IMR-90 (cell line): ENCODE measurements at regions not wholly inside any gene's neighbourhood (a gene's known extent, or its start where the extent isn't known, plus 50 kb on each side); places are given as distances from the start of the nearest gene placed in this dataset.

Source experiments
- ATAC-seq: fragments of 200-7000 bp; cut with Tn5 transposase; 2 replicates; pipeline ENCODE4 v1.9.1; 2020; ENCODE audit warnings: low read depth, mild to moderate bottlenecking, moderate library complexity
- BruUV-seq: library from RNA; stranded (reverse); fragments of 400-500 nt; replicated peaks from 2 replicates; lab custom pipeline; 2021; lab: Mats Ljungman, UMichigan
- CTCF ChIA-PET: fragments of 300-600 bp; formaldehyde crosslinking; extraction: SDS; loops from one replicate; lab custom pipeline; 2021; ENCODE audit warnings: antibody characterized with exemption; lab: Yijun Ruan, JAX
- POLR2A ChIA-PET: fragments of 300-600 bp; sonication (Branson Sonifier 250); formaldehyde crosslinking; loops from one replicate; lab custom pipeline; 2022; ENCODE audit warnings: antibody characterized with exemption; ENCODE audit not compliant: unreplicated experiment; lab: Charles Lee
- DNase-seq: peaks from one replicate; pipeline ENCODE4 v3.0.0; 2013
- H2AFZ ChIP-seq: replicated peaks from 2 replicates; pipeline ENCODE3; 2013; ENCODE audit warnings: low read length, mild to moderate bottlenecking; ENCODE audit not compliant: poor library complexity
- H2AK5ac ChIP-seq: 2 replicates; pipeline ENCODE4 v1.6.1; 2013; ENCODE audit warnings: low read depth, low read length, inconsistent platforms
- H2AK9ac ChIP-seq: replicated peaks from 2 replicates; pipeline ENCODE3; 2013; ENCODE audit warnings: mild to moderate bottlenecking, low read depth, low read length, moderate library complexity; ENCODE audit not compliant: poor library complexity
- H2BK120ac ChIP-seq: 2 replicates; pipeline ENCODE4 v1.6.1; 2013; ENCODE audit warnings: low read depth, low read length, inconsistent platforms
- H2BK15ac ChIP-seq: 3 replicates; pipeline ENCODE4 v1.6.1; 2013; ENCODE audit warnings: low read depth, low read length, inconsistent platforms
- H2BK20ac ChIP-seq: 2 replicates; pipeline ENCODE4 v1.6.1; 2013; ENCODE audit warnings: low read depth, mild to moderate bottlenecking, inconsistent platforms, low read length, moderate library complexity
- H2BK5ac ChIP-seq: 2 replicates; pipeline ENCODE4 v1.6.1; 2013; ENCODE audit warnings: mild to moderate bottlenecking, low read depth, low read length, inconsistent platforms; ENCODE audit not compliant: poor library complexity, severe bottlenecking
- H3K14ac ChIP-seq: replicated peaks from 2 replicates; pipeline ENCODE4 v1.6.1; 2013; ENCODE audit warnings: low read depth, low read length, inconsistent platforms
- H3K18ac ChIP-seq: 2 replicates; pipeline ENCODE4 v1.6.1; 2013; ENCODE audit warnings: low read depth, low read length, control low read depth
- H3K23ac ChIP-seq: 2 replicates; pipeline ENCODE4 v1.6.1; 2013; ENCODE audit warnings: low read depth, low read length, inconsistent platforms
- H3K27ac ChIP-seq: 2 replicates; pipeline ENCODE4 v1.5.1; 2013; ENCODE audit warnings: mild to moderate bottlenecking, control low read depth, low read length; ENCODE audit not compliant: insufficient read depth
- H3K27me3 ChIP-seq: 2 replicates; pipeline ENCODE4 v1.6.1; 2013; ENCODE audit warnings: low read length; ENCODE audit not compliant: control insufficient read depth, insufficient read depth
- H3K36me3 ChIP-seq: 2 replicates; pipeline ENCODE4 v1.6.1; 2013; ENCODE audit warnings: low read length, mixed read lengths; ENCODE audit not compliant: control insufficient read depth, insufficient read depth
- H3K4ac ChIP-seq: 2 replicates; pipeline ENCODE4 v1.6.1; 2013; ENCODE audit warnings: low read depth, low read length, inconsistent platforms
- H3K4me1 ChIP-seq: 2 replicates; pipeline ENCODE4 v1.6.1; 2013; ENCODE audit warnings: low read length, mixed read lengths; ENCODE audit not compliant: control insufficient read depth, insufficient read depth
- H3K4me2 ChIP-seq: 2 replicates; pipeline ENCODE4 v1.6.1; 2013; ENCODE audit warnings: low read depth, mild to moderate bottlenecking, control low read depth, low read length, moderate library complexity
- H3K4me3 ChIP-seq: 2 replicates; pipeline ENCODE4 v1.5.1; 2013; ENCODE audit warnings: low read depth, mild to moderate bottlenecking, control low read depth, low read length, moderate library complexity; ENCODE audit not compliant: insufficient read depth
- H3K56ac ChIP-seq: 2 replicates; pipeline ENCODE4 v1.6.1; 2013; ENCODE audit warnings: low read length, inconsistent platforms; ENCODE audit not compliant: insufficient read depth; ENCODE audit errors: extremely low read depth
- H3K79me1 ChIP-seq, 2 experiments: 2 replicates each; pipeline ENCODE4 v1.6.1; 2013; ENCODE audit warnings: low read length in 2 of 2, inconsistent platforms in 1 of 2, low read depth in 1 of 2
- H3K9ac ChIP-seq: 2 replicates; pipeline ENCODE4 v1.6.1; 2013; ENCODE audit warnings: low read depth, low read length, control low read depth
- H3K9me1 ChIP-seq: 2 replicates; pipeline ENCODE4 v1.6.1; 2013; ENCODE audit warnings: low read length, inconsistent platforms; ENCODE audit not compliant: insufficient read depth
- H3K9me3 ChIP-seq: 2 replicates; pipeline ENCODE4 v1.6.1; 2013; ENCODE audit warnings: low read length; ENCODE audit not compliant: control insufficient read depth, insufficient read depth
- H4K20me1 ChIP-seq: 2 replicates; pipeline ENCODE4 v1.6.1; 2013; ENCODE audit warnings: low read length, inconsistent platforms; ENCODE audit not compliant: insufficient read depth
- H4K5ac ChIP-seq: 2 replicates; pipeline ENCODE4 v1.6.1; 2013; ENCODE audit warnings: mild to moderate bottlenecking, low read depth, low read length, control low read depth
- H4K8ac ChIP-seq, 2 experiments: 2 replicates each; pipeline ENCODE4 v1.6.1; 2013; ENCODE audit warnings: low read depth in 2 of 2, low read length in 2 of 2, control low read depth in 1 of 2, inconsistent platforms in 1 of 2
- H4K91ac ChIP-seq: 2 replicates; pipeline ENCODE4 v1.6.1; 2013; ENCODE audit warnings: low read depth, low read length, inconsistent platforms; ENCODE audit not compliant: insufficient read depth
- BHLHE40 ChIP-seq: fragments of 150-350 bp; IDR thresholded peaks from 2 replicates; pipeline ENCODE4 v1.6.1; 2016; ENCODE audit warnings: mild to moderate bottlenecking, low read depth, low read length
- CEBPB ChIP-seq: IDR thresholded peaks from 2 replicates; pipeline ENCODE4 v1.6.1; 2012; ENCODE audit warnings: low read depth, low read length, improper control_type of control experiment
- CHD1 ChIP-seq: IDR thresholded peaks from 2 replicates; pipeline ENCODE4 v1.6.1; 2012; ENCODE audit warnings: low read depth, low read length, improper control_type of control experiment
- CTCF ChIP-seq: conservative IDR thresholded peaks from 2 replicates; pipeline ENCODE4 v1.5.1; 2012; ENCODE audit warnings: mild to moderate bottlenecking, low read depth, low read length, improper control_type of control experiment
- FOS ChIP-seq: fragments of 150-350 bp; IDR thresholded peaks from 2 replicates; pipeline ENCODE4 v1.6.1; 2016; ENCODE audit warnings: low read depth, low read length
- MAFK ChIP-seq: IDR thresholded peaks from 2 replicates; pipeline ENCODE4 v1.6.1; 2012; ENCODE audit warnings: low read depth, low read length, improper control_type of control experiment
- MAZ ChIP-seq: IDR thresholded peaks from 2 replicates; pipeline ENCODE4 v1.6.1; 2012; ENCODE audit warnings: low read depth, mild to moderate bottlenecking, low read length, improper control_type of control experiment, moderate library complexity, borderline replicate concordance
- MXI1 ChIP-seq: IDR thresholded peaks from 2 replicates; pipeline ENCODE4 v1.6.1; 2012; ENCODE audit warnings: low read depth, mild to moderate bottlenecking, low read length, moderate library complexity, borderline replicate concordance
- NFE2L2 ChIP-seq: fragments of 150-350 bp; IDR thresholded peaks from 2 replicates; pipeline ENCODE4 v1.6.1; 2016; ENCODE audit warnings: low read depth, mild to moderate bottlenecking, low read length
- POLR2A ChIP-seq: IDR thresholded peaks from 2 replicates; pipeline ENCODE4 v1.6.1; 2012; ENCODE audit warnings: mild to moderate bottlenecking, low read depth, low read length
- RAD21 ChIP-seq: IDR thresholded peaks from 2 replicates; pipeline ENCODE4 v1.6.1; 2012; ENCODE audit warnings: low read length, improper control_type of control experiment
- RCOR1 ChIP-seq: IDR thresholded peaks from 2 replicates; pipeline ENCODE4 v1.6.1; 2012; ENCODE audit warnings: mild to moderate bottlenecking, low read length, improper control_type of control experiment; ENCODE audit not compliant: insufficient replicate concordance
- RFX5 ChIP-seq: IDR thresholded peaks from 2 replicates; pipeline ENCODE4 v1.8.0; 2012; ENCODE audit warnings: low read depth, mild to moderate bottlenecking, low read length, moderate library complexity
- SMC3 ChIP-seq: fragments of 150-350 bp; IDR thresholded peaks from 2 replicates; pipeline ENCODE4 v1.6.1; 2016; ENCODE audit warnings: low read depth, mild to moderate bottlenecking, antibody characterized with exemption, low read length, moderate library complexity
- WGBS, 2 experiments: methylation state at CpG; one replicate each; pipeline versions ENCODE4 v1.1.5 to v1.1.7; 2013; ENCODE audit warnings: missing lambda C conversion rate in 2 of 2; ENCODE audit not compliant: insufficient read length in 1 of 2; ENCODE audit errors: extremely low coverage in 2 of 2; 5-methylcytosine and 5-hydroxymethylcytosine counted together
- dilution Hi-C: fragments of 300-500 bp; cut with HindIII; formaldehyde crosslinking; loops from one replicate; pipeline ENCODE4 v1.14.3; 2018; ENCODE audit warnings: low sequenced_read_pairs; ENCODE audit not compliant: unreplicated experiment
- in situ Hi-C: fragments of 300-500 bp; cut with MboI; formaldehyde crosslinking; loops from 3 replicates; pipeline ENCODE4 v1.14.3; 2019; ENCODE audit warnings: low sequenced_read_pairs, inconsistent platforms, mixed read lengths
- intact Hi-C: fragments of 100-400 bp; cut with micrococcal nuclease; formaldehyde crosslinking; loops from 2 replicates; pipeline ENCODE4 v1.10.0; 2022

- H2AFZ ChIP-seq: no peak overlapping the region
- no peak overlapping the region for H3K56ac ChIP-seq
- no peak overlapping the region for H2AK5ac ChIP-seq
- H3K4me3 ChIP-seq: no peak overlapping the region
- no peak overlapping the region for H2BK15ac ChIP-seq
- no peaks in the 10 kb centered on the region for H3K4me1 ChIP-seq
- no peak overlapping the region for H3K18ac ChIP-seq
- no peaks in the 10 kb centered on the region for H3K9me3 ChIP-seq
- H2BK5ac ChIP-seq: no peak overlapping the region
- WGBS, 2 experiments: no CpG with 5 or more reads among the region's 2 CpGs
- POLR2A ChIA-PET: no interaction called here
- no peaks in the 10 kb centered on the region for H3K36me3 ChIP-seq
- in situ Hi-C loops: no loop called here
- no peak overlapping the region for H4K91ac ChIP-seq
- no TSS peak for BruUV-seq
- intact Hi-C loops: no loop called here
- no peak overlapping the region for H4K5ac ChIP-seq
- H3K14ac ChIP-seq: no peak overlapping the region
- no peak overlapping the region for H3K4me2 ChIP-seq
- H3K27ac ChIP-seq: no peak overlapping the region
- no peak overlapping the region for H2BK120ac ChIP-seq
- dilution Hi-C loops: no loop called here
- H3K79me1 ChIP-seq: no peaks in the 10 kb centered on the region
- DNase-seq: no peak
- no peak overlapping the region for H3K23ac ChIP-seq
- TF ChIP-seq SMC3 (no peak), MAZ (no peak), CTCF (no peak), RAD21 (no peak), FOS (no peak), POLR2A (no peak), RCOR1 (no peak), NFE2L2 (no peak), RFX5 (no peak), MAFK (no peak), CEBPB (no peak), MXI1 (no peak), CHD1 (no peak), BHLHE40 (no peak)
- H3K9me1 ChIP-seq: no peaks in the 10 kb centered on the region
- CTCF ChIA-PET: no interaction called here
- H4K8ac ChIP-seq: no peak overlapping the region
- no peak overlapping the region for H2AK9ac ChIP-seq
- no peak for ATAC-seq
- H2BK20ac ChIP-seq: no peak overlapping the region
- no peak overlapping the region for H3K9ac ChIP-seq
- H4K20me1 ChIP-seq: no peaks in the 10 kb centered on the region
- H3K27me3 ChIP-seq: no peaks in the 10 kb centered on the region
- no peak overlapping the region for H3K4ac ChIP-seq
Measured at GRCh38 chr21:19842601-19843000, 1155.6 kb upstream of the NCAM2 start.
